ENCODE measurements at regions not wholly inside any gene's neighbourhood (a gene's known extent, or its start where the extent isn't known, plus 50 kb on each side); places are given as distances from the start of the nearest gene placed in this dataset.

DNA sequence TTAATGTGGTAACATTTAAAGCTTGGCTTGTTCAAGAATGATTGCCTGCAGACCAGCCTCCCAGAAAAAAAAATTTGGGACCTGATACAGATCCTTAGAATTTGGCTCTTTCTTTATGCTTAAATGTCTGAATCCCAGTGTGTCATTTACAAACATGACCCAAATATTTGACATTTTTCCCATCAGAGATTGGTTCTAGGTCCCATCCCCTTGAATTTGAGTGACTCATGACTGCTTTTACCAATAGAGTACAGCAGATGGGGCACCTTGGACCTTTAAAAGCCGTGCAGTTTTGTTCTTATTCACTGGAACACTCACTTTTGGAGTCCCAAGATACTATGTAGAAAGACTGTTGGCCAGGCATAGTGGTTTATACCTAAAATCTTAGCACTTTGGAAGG, 231.6 kb downstream of the ZIC1 start:
- TF ChIP-seq, protein P1, sequence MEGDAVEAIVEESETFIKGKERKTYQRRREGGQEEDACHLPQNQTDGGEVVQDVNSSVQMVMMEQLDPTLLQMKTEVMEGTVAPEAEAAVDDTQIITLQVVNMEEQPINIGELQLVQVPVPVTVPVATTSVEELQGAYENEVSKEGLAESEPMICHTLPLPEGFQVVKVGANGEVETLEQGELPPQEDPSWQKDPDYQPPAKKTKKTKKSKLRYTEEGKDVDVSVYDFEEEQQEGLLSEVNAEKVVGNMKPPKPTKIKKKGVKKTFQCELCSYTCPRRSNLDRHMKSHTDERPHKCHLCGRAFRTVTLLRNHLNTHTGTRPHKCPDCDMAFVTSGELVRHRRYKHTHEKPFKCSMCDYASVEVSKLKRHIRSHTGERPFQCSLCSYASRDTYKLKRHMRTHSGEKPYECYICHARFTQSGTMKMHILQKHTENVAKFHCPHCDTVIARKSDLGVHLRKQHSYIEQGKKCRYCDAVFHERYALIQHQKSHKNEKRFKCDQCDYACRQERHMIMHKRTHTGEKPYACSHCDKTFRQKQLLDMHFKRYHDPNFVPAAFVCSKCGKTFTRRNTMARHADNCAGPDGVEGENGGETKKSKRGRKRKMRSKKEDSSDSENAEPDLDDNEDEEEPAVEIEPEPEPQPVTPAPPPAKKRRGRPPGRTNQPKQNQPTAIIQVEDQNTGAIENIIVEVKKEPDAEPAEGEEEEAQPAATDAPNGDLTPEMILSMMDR (IDR thresholded peaks at IDR 0.05 in 8 of 11, conservative IDR thresholded peaks at IDR 0.05 in 3 of 11), result no peak
- no peak for TF ChIP-seq POLR2A (IDR thresholded peaks at IDR 0.05)
